SK-N-MC (cell line): ENCODE measurements at regions not wholly inside any gene's neighbourhood (a gene's known extent, or its start where the extent isn't known, plus 50 kb on each side); places are given as distances from the start of the nearest gene placed in this dataset.

ENCODE experiments used
- DNase-seq: peaks from one replicate; pipeline ENCODE4 v3.0.0-alpha.2; 2011; ENCODE audit warnings: low read depth, low spot score
- H3K27ac ChIP-seq: fragments of 200-600 bp; sonication (generic); 2 replicates; pipeline ENCODE4 v1.5.1; 2016; ENCODE audit warnings: mixed run types
- H3K36me3 ChIP-seq: fragments of 200-600 bp; sonication (generic); 2 replicates; pipeline ENCODE4 v1.6.1; 2017; ENCODE audit warnings: antibody characterized with exemption, low read length, mixed read lengths; ENCODE audit not compliant: insufficient read depth
- H3K4me3 ChIP-seq: fragments of 200-600 bp; sonication (generic); 2 replicates; pipeline ENCODE4 v1.5.1; 2016
- H3K9ac ChIP-seq: fragments of 200-600 bp; sonication (generic); 2 replicates; pipeline ENCODE4 v1.8.0; 2017; ENCODE audit warnings: mixed run types, mixed read lengths; ENCODE audit not compliant: insufficient read length
- H3K9me3 ChIP-seq: fragments of 200-600 bp; sonication (generic); 2 replicates; pipeline ENCODE4 v1.6.1; 2017; ENCODE audit warnings: low read depth, mild to moderate bottlenecking, antibody characterized with exemption, low read length, moderate library complexity, mixed read lengths
- EZH2 ChIP-seq: fragments of 200-600 bp; sonication (generic); IDR thresholded peaks from one replicate; pipeline ENCODE4 v1.6.1; 2017; ENCODE audit warnings: antibody characterized with exemption
- FOXP2 ChIP-seq: optimal IDR thresholded peaks from 2 replicates; pipeline ENCODE3; 2011; ENCODE audit warnings: mild to moderate bottlenecking, moderate library complexity; ENCODE audit not compliant: insufficient read depth; ENCODE audit errors: extremely low read length, control extremely low read depth
- POLR2AphosphoS5 ChIP-seq: IDR thresholded peaks from 2 replicates; pipeline ENCODE4 v1.6.1; 2012; ENCODE audit warnings: mild to moderate bottlenecking, low read depth, low read length, borderline replicate concordance

- H3K4me3 ChIP-seq, result no peak overlapping the region
- DNase-seq, result no peak
- TF ChIP-seq POLR2AphosphoS5 (no peak), EZH2 (no peak), FOXP2 (no peak)
- no peak overlapping the region for H3K27ac ChIP-seq
- no peaks in the 10 kb centered on the region for H3K9me3 ChIP-seq
- no peak overlapping the region for H3K9ac ChIP-seq
- no peaks in the 10 kb centered on the region for H3K36me3 ChIP-seq
These were observed 798.5 kb upstream of the MDGA2 start for GRCh38 chr14:48473944-48474343.

- no peaks in the 10 kb centered on the region for H3K9me3 ChIP-seq
- TF ChIP-seq POLR2AphosphoS5, result no peak
- no peak for TF ChIP-seq FOXP2
- no peak for TF ChIP-seq EZH2
- H3K9ac ChIP-seq, result no peak overlapping the region
- DNase-seq, result no peak
- H3K36me3 ChIP-seq, result no peaks in the 10 kb centered on the region
- no peak overlapping the region for H3K27ac ChIP-seq
- H3K4me3 ChIP-seq, result no peak overlapping the region
These were observed 780.6 kb upstream of the MDGA2 start for GRCh38 chr14:48456051-48456450.

- DNase-seq, result no peak
- Histone ChIP-seq H3K9me3 (no peaks in the 10 kb centered on the region), H3K27ac (no peak overlapping the region), H3K36me3 (no peaks in the 10 kb centered on the region), H3K4me3 (no peak overlapping the region), H3K9ac (no peak overlapping the region)
- no peak for TF ChIP-seq POLR2AphosphoS5
- no peak for TF ChIP-seq EZH2
- TF ChIP-seq FOXP2, result no peak
These were observed 779.5 kb upstream of the MDGA2 start for GRCh38 chr14:48454887-48455286.

GRCh38 chr14:48452437-48452995, 777.1 kb upstream of the MDGA2 start:
- TF ChIP-seq POLR2AphosphoS5, result no peak
- TF ChIP-seq EZH2, result no peak
- TF ChIP-seq FOXP2, result no peak
- Histone ChIP-seq H3K9me3 (no peaks in the 10 kb centered on the region), H3K36me3 (no peaks in the 10 kb centered on the region), H3K9ac (no peak overlapping the region), H3K27ac (no peak overlapping the region), H3K4me3 (no peak overlapping the region)
- no peak for DNase-seq

- H3K9me3 ChIP-seq, result no peaks in the 10 kb centered on the region
- no peak for TF ChIP-seq POLR2AphosphoS5
- H3K4me3 ChIP-seq, result no peak overlapping the region
- no peak overlapping the region for H3K9ac ChIP-seq
- H3K36me3 ChIP-seq, result no peaks in the 10 kb centered on the region
- DNase-seq, result no peak
- no peak overlapping the region for H3K27ac ChIP-seq
These were observed 759.8 kb upstream of the MDGA2 start for GRCh38 chr14:48435221-48435620.

- H3K9me3 ChIP-seq, result no peaks in the 10 kb centered on the region
- no peak for TF ChIP-seq POLR2AphosphoS5
- TF ChIP-seq FOXP2, result no peak
- no peak for TF ChIP-seq EZH2
- H3K4me3 ChIP-seq, result no peak overlapping the region
These were observed 755.4 kb upstream of the MDGA2 start for GRCh38 chr14:48430805-48431204.

GRCh38 chr14:48429512-48429911, 754.1 kb upstream of the MDGA2 start:
- Histone ChIP-seq H3K27ac (no peak overlapping the region), H3K36me3 (no peaks in the 10 kb centered on the region), H3K9ac (no peak overlapping the region), H3K9me3 (no peaks in the 10 kb centered on the region), H3K4me3 (no peak overlapping the region)
- TF ChIP-seq EZH2 (no peak), POLR2AphosphoS5 (no peak), FOXP2 (no peak)
- DNase-seq, result no peak

More at GRCh38 chr14:48430805-48431204, 755.4 kb upstream of the MDGA2 start:
- Histone ChIP-seq H3K9ac (no peak overlapping the region), H3K36me3 (no peaks in the 10 kb centered on the region), H3K27ac (no peak overlapping the region)
- DNase-seq, result no peak

- DNase-seq, result no peak
- H3K9me3 ChIP-seq, result no peaks in the 10 kb centered on the region
- no peak overlapping the region for H3K9ac ChIP-seq
- H3K4me3 ChIP-seq, result no peak overlapping the region
- TF ChIP-seq EZH2 (no peak), FOXP2 (no peak), POLR2AphosphoS5 (no peak)
- H3K36me3 ChIP-seq, result no peaks in the 10 kb centered on the region
- H3K27ac ChIP-seq, result no peak overlapping the region
These were observed 742.5 kb upstream of the MDGA2 start for GRCh38 chr14:48417715-48418500.
